H1 (cell line): ENCODE measurements at regions not wholly inside any gene's neighbourhood (a gene's known extent, or its start where the extent isn't known, plus 50 kb on each side); places are given as distances from the start of the nearest gene placed in this dataset.

Experiments used
- ASH2L ChIP-seq: fragments of 200-600, 300-600 bp; sonication (generic); IDR thresholded peaks from one replicate; pipeline ENCODE4 v1.7.1; 2017; ENCODE audit warnings: low read length
- BRCA1 ChIP-seq: IDR thresholded peaks from 2 replicates; pipeline ENCODE4 v1.6.1; 2012; ENCODE audit warnings: low read depth, low read length, improper control_type of control experiment
- HDAC2 ChIP-seq, 2 experiments: fragments of 300-600 bp in 1 of 2; sonication (generic) in 1 of 2; IDR thresholded peaks; 2 replicates each; pipeline ENCODE4 v1.6.1; 2011 to 2012; ENCODE audit warnings: low read depth in 2 of 2, low read length in 2 of 2, mild to moderate bottlenecking in 2 of 2, moderate library complexity in 2 of 2, borderline replicate concordance in 1 of 2, inconsistent platforms in 1 of 2
- NRF1 ChIP-seq: IDR thresholded peaks from 2 replicates; pipeline ENCODE4 v1.6.1; 2011; ENCODE audit warnings: mild to moderate bottlenecking, low read depth, low read length, improper control_type of control experiment

DNA sequence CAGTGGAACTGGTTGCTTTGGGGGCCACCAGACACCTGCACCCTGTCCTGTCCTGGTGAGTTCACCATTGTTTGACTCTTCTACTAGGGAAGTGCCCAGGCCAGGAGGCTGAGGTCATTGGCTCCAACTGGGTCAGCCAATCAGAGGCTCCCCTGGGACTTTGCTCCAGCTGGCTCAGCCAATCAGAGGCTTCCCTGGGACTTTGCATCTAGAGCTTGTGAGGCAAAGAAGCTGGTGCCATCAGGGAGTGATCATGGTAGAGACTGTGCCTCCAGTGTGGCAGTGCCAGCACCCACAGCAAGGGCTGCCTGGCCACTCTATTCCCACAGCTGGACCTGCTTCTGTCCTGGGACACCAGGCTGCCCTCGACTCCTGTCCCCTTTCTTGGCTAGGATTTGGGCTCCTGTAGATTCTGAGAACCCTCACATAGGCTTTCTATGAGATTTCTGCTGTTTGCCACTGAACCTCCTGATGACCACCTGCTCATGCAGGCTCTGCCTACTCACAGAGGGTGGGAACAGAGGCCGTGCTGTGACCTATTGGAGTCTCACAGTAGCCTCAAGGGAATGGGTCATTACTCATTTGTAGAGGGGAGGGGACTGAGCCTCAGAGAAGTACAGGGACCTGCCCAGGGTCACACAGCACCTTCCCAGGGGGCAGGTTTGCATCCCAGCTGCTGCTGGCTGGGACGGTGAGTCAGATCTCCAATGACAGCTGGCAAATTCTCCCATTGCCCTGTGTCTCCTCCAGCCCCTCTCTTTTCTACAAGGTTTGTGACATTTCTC lies 59.2 kb upstream of the SHISAL1 start (continued):
- TF ChIP-seq ASH2L (no peak), NRF1 (no peak), HDAC2 (IDR thresholded peaks at IDR 0.05; ENCODE audit: borderline replicate concordance in 1 of 2, low read depth in 2 of 2, low read length in 2 of 2) (no peak), BRCA1 (no peak)
